ENCODE measurements at regions not wholly inside any gene's neighbourhood (a gene's known extent, or its start where the extent isn't known, plus 50 kb on each side); places are given as distances from the start of the nearest gene placed in this dataset.

- TF ChIP-seq CTCF (IDR thresholded peaks at IDR 0.05) = no peak
- no peak overlapping the region for H3K4me3 ChIP-seq
- no peak overlapping the region for H3K27ac ChIP-seq
- DNase-seq (ENCODE audit: low spot score) = no peak
Measured at GRCh38 chr12:108462686-108463085, 52.4 kb upstream of the FICD start.

GRCh38 chr12:108461058-108461660 lies 53.9 kb upstream of the FICD start:
- TF ChIP-seq CTCF (IDR thresholded peaks at IDR 0.05) = no peak
- Histone ChIP-seq H3K4me3 (no peak overlapping the region), H3K27ac (no peak overlapping the region)
- no peak for DNase-seq (ENCODE audit: low spot score)

GRCh38 chr12:108459149-108459548 lies 55.9 kb upstream of the FICD start:
- no peak for TF ChIP-seq CTCF (IDR thresholded peaks at IDR 0.05)
- no peak overlapping the region for H3K4me3 ChIP-seq
- no peak for DNase-seq (ENCODE audit: low spot score)
- no peak overlapping the region for H3K27ac ChIP-seq

- H3K4me3 ChIP-seq = no peak overlapping the region
- H3K27ac ChIP-seq = no peak overlapping the region
- no peak for TF ChIP-seq CTCF (IDR thresholded peaks at IDR 0.05)
- DNase-seq (ENCODE audit: low spot score) = no peak
Measured at GRCh38 chr12:108457734-108458361, 57.2 kb upstream of the FICD start.

DNA sequence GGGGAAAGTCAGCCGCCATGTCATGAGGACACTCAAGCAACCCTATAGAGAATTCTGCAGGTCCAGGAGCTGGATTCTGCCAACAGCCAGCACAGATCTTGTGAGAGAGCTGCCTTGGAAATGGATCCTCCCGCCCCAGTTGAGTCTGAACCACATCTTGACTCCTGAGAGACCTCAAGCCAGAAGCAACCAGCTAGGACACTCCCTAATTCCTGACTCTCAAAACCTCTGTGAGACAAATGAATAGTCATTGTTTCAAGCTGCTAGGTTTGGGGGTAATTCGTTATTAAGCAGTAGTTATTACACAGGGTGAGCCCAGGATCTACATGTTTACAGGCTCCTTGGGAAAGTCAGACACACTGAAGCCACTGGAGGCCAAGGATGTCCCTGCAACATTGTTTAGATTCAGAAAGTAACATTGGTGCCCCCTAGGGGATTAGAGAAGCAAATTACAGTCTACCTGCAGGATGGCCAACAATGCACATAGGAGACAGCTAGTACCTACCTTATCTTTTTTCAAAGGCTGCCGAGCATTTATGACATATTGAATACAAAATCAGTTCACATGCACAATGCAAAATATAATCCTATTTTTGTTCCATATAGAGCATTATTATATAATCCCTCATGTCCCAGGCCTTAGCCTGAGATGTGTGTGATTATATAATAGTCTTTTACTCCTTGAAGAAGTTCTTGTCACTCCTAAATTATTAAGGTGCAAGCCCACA lies 57.9 kb upstream of the FICD start:
- TF ChIP-seq CTCF (IDR thresholded peaks at IDR 0.05) = peak; percentile 62
- DNase-seq (ENCODE audit: low spot score) = no peak
- no peak overlapping the region for H3K4me3 ChIP-seq
- no peak overlapping the region for H3K27ac ChIP-seq

- no peak overlapping the region for H3K4me3 ChIP-seq
- H3K27ac ChIP-seq = no peak overlapping the region
- TF ChIP-seq CTCF (IDR thresholded peaks at IDR 0.05) = no peak
- no peak for DNase-seq (ENCODE audit: low spot score)
Measured at GRCh38 chr12:108455706-108456105, 59.4 kb upstream of the FICD start.

All from coronary artery (tissue), 2 donors.